ENCODE measurements at regions not wholly inside any gene's neighbourhood (a gene's known extent, or its start where the extent isn't known, plus 50 kb on each side); places are given as distances from the start of the nearest gene placed in this dataset.

- TF ChIP-seq GATA2 (IDR thresholded peaks at IDR 0.05; ENCODE audit: low read depth, low read length) (no peak), GATA3 (IDR thresholded peaks at IDR 0.05; ENCODE audit: low read depth, low read length) (no peak)
Measured at GRCh38 chr2:142602418-142602989, 275.0 kb upstream of the KYNU start.
